HepG2 (cell line): ENCODE measurements at regions not wholly inside any gene's neighbourhood (a gene's known extent, or its start where the extent isn't known, plus 50 kb on each side); places are given as distances from the start of the nearest gene placed in this dataset.

ENCODE experiments used
- ATAC-seq: fragments of 200-7000 bp; cut with Tn5 transposase; 3 replicates; pipeline ENCODE4 v1.9.1; 2020; ENCODE audit warnings: mild to moderate bottlenecking, moderate library complexity
- BruUV-seq: library from RNA; stranded (reverse); fragments of 400-500 nt; replicated peaks from 2 replicates; lab custom pipeline; 2021; lab: Mats Ljungman, UMichigan
- CTCF ChIA-PET: fragments of 300-600 bp; formaldehyde crosslinking; extraction: SDS; loops from one replicate; lab custom pipeline; 2021; ENCODE audit warnings: low total read pairs, inconsistent platforms, low intra/inter-chr PET ratio; lab: Yijun Ruan, JAX
- POLR2A ChIA-PET: fragments of 350-600 bp; sonication (Branson Sonifier 250); formaldehyde crosslinking; loops from one replicate; lab custom pipeline; 2020; ENCODE audit warnings: antibody characterized with exemption, inconsistent platforms; lab: Yijun Ruan, JAX
- DNase-seq: peaks from one replicate; pipeline ENCODE4 v3.0.0-alpha.2; 2015; ENCODE audit warnings: low spot score
- FAIRE-seq: peaks from 3 replicates; lab custom pipeline; 2011; peaks lifted over from hg19 to GRCh38; lab: Jason Lieb, UNC
- H2AFZ ChIP-seq: one replicate; pipeline ENCODE4 v1.6.1; 2011; ENCODE audit warnings: low read length, inconsistent platforms
- H3K27ac ChIP-seq: fragments of 300-600 bp; 3 replicates; pipeline ENCODE4 v1.8.0; 2011; ENCODE audit warnings: mixed run types, mild to moderate bottlenecking, mixed read lengths, low read length, inconsistent platforms; ENCODE audit not compliant: insufficient read depth; ENCODE audit errors: extremely low read length
- H3K27me3 ChIP-seq, 2 experiments: fragments of 200-600 bp in 1 of 2; 2 replicates in 1 of 2; 3 replicates in 1 of 2; pipeline versions ENCODE4 v1.6.0 to v1.8.0; 2011; ENCODE audit warnings: low read length in 2 of 2, mild to moderate bottlenecking in 2 of 2, moderate library complexity in 2 of 2, inconsistent platforms in 1 of 2; ENCODE audit not compliant: insufficient read depth in 2 of 2, control insufficient read depth in 1 of 2
- H3K36me3 ChIP-seq, 2 experiments: fragments of 200-600 bp in 1 of 2; replicated peaks in 1 of 2; 2 replicates in 1 of 2; 3 replicates in 1 of 2; pipeline versions ENCODE4 v1.5.1 to v1.8.0; 2011; ENCODE audit warnings: low read length in 2 of 2, inconsistent platforms in 1 of 2; ENCODE audit not compliant: insufficient read depth in 2 of 2, control insufficient read depth in 1 of 2
- H3K4me1 ChIP-seq: 2 replicates; pipeline ENCODE4 v1.5.1; 2012; ENCODE audit warnings: low read length, inconsistent platforms; ENCODE audit not compliant: insufficient read depth
- H3K4me2 ChIP-seq: 2 replicates; pipeline ENCODE4 v1.6.0; 2011; ENCODE audit warnings: low read depth, low read length, inconsistent platforms
- H3K4me3 ChIP-seq, 3 experiments: fragments of 200-600 bp in 1 of 3; sonication (generic), shearing (Covaris generic) in 1 of 3; replicated peaks in 1 of 3; 2 replicates each; pipeline ENCODE4 v1.5.1; 2011 to 2016; ENCODE audit warnings: low read length in 3 of 3, inconsistent platforms in 2 of 3, low read depth in 2 of 3, mild to moderate bottlenecking in 2 of 3, control low read depth in 1 of 3, mixed read lengths in 1 of 3; ENCODE audit not compliant: insufficient read depth in 1 of 3
- H3K79me2 ChIP-seq: one replicate; pipeline ENCODE4 v1.6.1; 2011; ENCODE audit warnings: low read length, inconsistent platforms; ENCODE audit not compliant: insufficient read depth
- H3K9ac ChIP-seq: 2 replicates; pipeline ENCODE4 v1.6.0; 2011; ENCODE audit warnings: mild to moderate bottlenecking, low read depth, low read length, inconsistent platforms; ENCODE audit not compliant: insufficient read depth
- H3K9me3 ChIP-seq: 2 replicates; pipeline ENCODE4 v1.5.1; 2012; ENCODE audit warnings: mild to moderate bottlenecking, low read length
- H4K20me1 ChIP-seq: 2 replicates; pipeline ENCODE4 v1.6.0; 2011; ENCODE audit warnings: inconsistent platforms, mild to moderate bottlenecking, low read length, moderate library complexity; ENCODE audit not compliant: insufficient read depth
- CREB1 ChIP-seq, 2 experiments: fragments of 450-650 bp in 1 of 2; IDR thresholded peaks; 2 replicates each; pipeline ENCODE4 v1.6.1; 2016 to 2017; ENCODE audit warnings: control low read depth in 1 of 2, mild to moderate bottlenecking in 1 of 2, missing compliant biosample characterization in 1 of 2, missing genetic modification characterization in 1 of 2
- STAT5B ChIP-seq: sonication (generic); formaldehyde crosslinking; IDR thresholded peaks from 2 replicates; pipeline ENCODE4 v1.4.0; 2020; ENCODE audit warnings: missing genetic modification reagents
- TERF1 ChIP-seq: sonication (generic); formaldehyde crosslinking; IDR thresholded peaks from 2 replicates; pipeline ENCODE4 v1.8.0; 2022; ENCODE audit warnings: mild to moderate bottlenecking, missing genetic modification reagents, moderate library complexity
- ZNF629 ChIP-seq: sonication (generic); formaldehyde crosslinking; conservative IDR thresholded peaks from 2 replicates; pipeline ENCODE4 v1.5.0; 2020; ENCODE audit warnings: missing genetic modification reagents
- WGBS: methylation state at CpG from one replicate; pipeline ENCODE4 v1.1.6; 2017; ENCODE audit warnings: low lambda C conversion rate; 5-methylcytosine and 5-hydroxymethylcytosine counted together
- in situ Hi-C: cut with HindIII; loops from 2 replicates; pipeline ENCODE4 v1.10.0; 2017; ENCODE audit warnings: low pct_unique_long_range_greater_than_20kb; ENCODE audit not compliant: extremely low pct_ligation_motif_present
- intact Hi-C: fragments of 100-400 bp; cut with micrococcal nuclease; formaldehyde crosslinking; loops from one replicate; pipeline ENCODE4 v1.10.0; 2022; ENCODE audit not compliant: unreplicated experiment
- TF ChIP-seq, protein P1 (sequence below): IDR thresholded peaks from 2 replicates; pipeline ENCODE4 v1.6.1; 2016; ENCODE audit warnings: missing compliant biosample characterization, missing genetic modification reagents, borderline replicate concordance
- TF ChIP-seq, protein P2 (sequence below): sonication (generic); formaldehyde crosslinking; IDR thresholded peaks from 2 replicates; pipeline ENCODE4 v1.4.0; 2020; ENCODE audit warnings: missing genetic modification reagents
- TF ChIP-seq, protein P3 (sequence below): sonication (generic); formaldehyde crosslinking; IDR thresholded peaks from 2 replicates; pipeline ENCODE4 v1.5.1; 2020; ENCODE audit warnings: missing genetic modification reagents, mild to moderate bottlenecking, borderline replicate concordance
- TF ChIP-seq, protein P4 (sequence below): sonication (generic); formaldehyde crosslinking; IDR thresholded peaks from 2 replicates; pipeline ENCODE4 v1.4.0; 2020; ENCODE audit warnings: missing genetic modification reagents, borderline replicate concordance

DNA sequence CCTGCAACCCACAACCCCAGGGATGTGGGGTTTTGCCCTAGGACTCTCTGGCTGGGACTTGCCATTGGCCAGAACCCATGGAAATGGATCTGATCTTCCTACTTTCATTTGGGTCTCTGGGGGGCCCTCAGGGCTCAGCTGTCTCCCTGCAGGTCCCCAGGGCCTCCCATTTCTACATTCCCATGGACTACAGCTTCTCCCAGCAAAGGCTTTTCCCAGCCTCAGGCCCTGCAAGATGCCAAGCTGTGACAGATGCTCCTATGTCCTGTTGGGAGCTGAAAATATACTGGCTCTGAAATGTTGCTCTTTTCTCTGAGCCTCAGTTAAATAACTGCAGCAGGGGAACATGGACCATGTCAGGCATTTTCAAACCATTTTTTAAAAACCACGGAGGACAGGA, 99.5 kb upstream of the IGSF21 start:
- no peak for DNase-seq
- no TSS peak for BruUV-seq
- in situ Hi-C loops, result no loop called here
- Histone ChIP-seq H3K4me1 (no peaks in the 10 kb centered on the region), H3K27me3 (peaks cover 0 to 8% of the 10 kb centered on the region in 2 experiments; a peak in 2 of 5 replicates), H3K4me2 (no peak overlapping the region), H4K20me1 (no peaks in the 10 kb centered on the region), H3K36me3 (no peaks in the 10 kb centered on the region), H2AFZ (no peak overlapping the region), H3K4me3 (no peak overlapping the region), H3K9me3 (no peaks in the 10 kb centered on the region), H3K79me2 (no peaks in the 10 kb centered on the region), H3K27ac (no peak overlapping the region), H3K9ac (no peak overlapping the region)
- 0% methylated on average over 1 of the region's 1 CpG for WGBS
- intact Hi-C loops, result no loop called here
- no peak for FAIRE-seq
- ATAC-seq, result no peak
- POLR2A ChIA-PET, result no interaction called here
- CTCF ChIA-PET, result no interaction called here
- TF ChIP-seq, protein P1, sequence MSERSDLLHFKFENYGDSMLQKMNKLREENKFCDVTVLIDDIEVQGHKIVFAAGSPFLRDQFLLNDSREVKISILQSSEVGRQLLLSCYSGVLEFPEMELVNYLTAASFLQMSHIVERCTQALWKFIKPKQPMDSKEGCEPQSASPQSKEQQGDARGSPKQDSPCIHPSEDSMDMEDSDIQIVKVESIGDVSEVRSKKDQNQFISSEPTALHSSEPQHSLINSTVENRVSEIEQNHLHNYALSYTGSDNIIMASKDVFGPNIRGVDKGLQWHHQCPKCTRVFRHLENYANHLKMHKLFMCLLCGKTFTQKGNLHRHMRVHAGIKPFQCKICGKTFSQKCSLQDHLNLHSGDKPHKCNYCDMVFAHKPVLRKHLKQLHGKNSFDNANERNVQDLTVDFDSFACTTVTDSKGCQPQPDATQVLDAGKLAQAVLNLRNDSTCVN (CRISPR knock-in tag), result no peak
- TF ChIP-seq, protein P2, sequence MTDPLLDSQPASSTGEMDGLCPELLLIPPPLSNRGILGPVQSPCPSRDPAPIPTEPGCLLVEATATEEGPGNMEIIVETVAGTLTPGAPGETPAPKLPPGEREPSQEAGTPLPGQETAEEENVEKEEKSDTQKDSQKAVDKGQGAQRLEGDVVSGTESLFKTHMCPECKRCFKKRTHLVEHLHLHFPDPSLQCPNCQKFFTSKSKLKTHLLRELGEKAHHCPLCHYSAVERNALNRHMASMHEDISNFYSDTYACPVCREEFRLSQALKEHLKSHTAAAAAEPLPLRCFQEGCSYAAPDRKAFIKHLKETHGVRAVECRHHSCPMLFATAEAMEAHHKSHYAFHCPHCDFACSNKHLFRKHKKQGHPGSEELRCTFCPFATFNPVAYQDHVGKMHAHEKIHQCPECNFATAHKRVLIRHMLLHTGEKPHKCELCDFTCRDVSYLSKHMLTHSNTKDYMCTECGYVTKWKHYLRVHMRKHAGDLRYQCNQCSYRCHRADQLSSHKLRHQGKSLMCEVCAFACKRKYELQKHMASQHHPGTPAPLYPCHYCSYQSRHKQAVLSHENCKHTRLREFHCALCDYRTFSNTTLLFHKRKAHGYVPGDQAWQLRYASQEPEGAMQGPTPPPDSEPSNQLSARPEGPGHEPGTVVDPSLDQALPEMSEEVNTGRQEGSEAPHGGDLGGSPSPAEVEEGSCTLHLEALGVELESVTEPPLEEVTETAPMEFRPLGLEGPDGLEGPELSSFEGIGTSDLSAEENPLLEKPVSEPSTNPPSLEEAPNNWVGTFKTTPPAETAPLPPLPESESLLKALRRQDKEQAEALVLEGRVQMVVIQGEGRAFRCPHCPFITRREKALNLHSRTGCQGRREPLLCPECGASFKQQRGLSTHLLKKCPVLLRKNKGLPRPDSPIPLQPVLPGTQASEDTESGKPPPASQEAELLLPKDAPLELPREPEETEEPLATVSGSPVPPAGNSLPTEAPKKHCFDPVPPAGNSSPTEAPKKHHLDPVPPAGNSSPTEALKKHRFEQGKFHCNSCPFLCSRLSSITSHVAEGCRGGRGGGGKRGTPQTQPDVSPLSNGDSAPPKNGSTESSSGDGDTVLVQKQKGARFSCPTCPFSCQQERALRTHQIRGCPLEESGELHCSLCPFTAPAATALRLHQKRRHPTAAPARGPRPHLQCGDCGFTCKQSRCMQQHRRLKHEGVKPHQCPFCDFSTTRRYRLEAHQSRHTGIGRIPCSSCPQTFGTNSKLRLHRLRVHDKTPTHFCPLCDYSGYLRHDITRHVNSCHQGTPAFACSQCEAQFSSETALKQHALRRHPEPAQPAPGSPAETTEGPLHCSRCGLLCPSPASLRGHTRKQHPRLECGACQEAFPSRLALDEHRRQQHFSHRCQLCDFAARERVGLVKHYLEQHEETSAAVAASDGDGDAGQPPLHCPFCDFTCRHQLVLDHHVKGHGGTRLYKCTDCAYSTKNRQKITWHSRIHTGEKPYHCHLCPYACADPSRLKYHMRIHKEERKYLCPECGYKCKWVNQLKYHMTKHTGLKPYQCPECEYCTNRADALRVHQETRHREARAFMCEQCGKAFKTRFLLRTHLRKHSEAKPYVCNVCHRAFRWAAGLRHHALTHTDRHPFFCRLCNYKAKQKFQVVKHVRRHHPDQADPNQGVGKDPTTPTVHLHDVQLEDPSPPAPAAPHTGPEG (CRISPR knock-in tag), result no peak
- TF ChIP-seq ZNF629 (CRISPR knock-in tag) (no peak), TERF1 (CRISPR knock-in tag) (no peak), CREB1 (IDR thresholded peaks at IDR 0.05) (no peak), CREB1 (CRISPR knock-in tag; IDR thresholded peaks at IDR 0.05) (no peak), STAT5B (CRISPR knock-in tag) (no peak)
- TF ChIP-seq, protein P3, sequence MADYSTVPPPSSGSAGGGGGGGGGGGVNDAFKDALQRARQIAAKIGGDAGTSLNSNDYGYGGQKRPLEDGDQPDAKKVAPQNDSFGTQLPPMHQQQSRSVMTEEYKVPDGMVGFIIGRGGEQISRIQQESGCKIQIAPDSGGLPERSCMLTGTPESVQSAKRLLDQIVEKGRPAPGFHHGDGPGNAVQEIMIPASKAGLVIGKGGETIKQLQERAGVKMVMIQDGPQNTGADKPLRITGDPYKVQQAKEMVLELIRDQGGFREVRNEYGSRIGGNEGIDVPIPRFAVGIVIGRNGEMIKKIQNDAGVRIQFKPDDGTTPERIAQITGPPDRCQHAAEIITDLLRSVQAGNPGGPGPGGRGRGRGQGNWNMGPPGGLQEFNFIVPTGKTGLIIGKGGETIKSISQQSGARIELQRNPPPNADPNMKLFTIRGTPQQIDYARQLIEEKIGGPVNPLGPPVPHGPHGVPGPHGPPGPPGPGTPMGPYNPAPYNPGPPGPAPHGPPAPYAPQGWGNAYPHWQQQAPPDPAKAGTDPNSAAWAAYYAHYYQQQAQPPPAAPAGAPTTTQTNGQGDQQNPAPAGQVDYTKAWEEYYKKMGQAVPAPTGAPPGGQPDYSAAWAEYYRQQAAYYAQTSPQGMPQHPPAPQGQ (CRISPR knock-in tag), result no peak
- TF ChIP-seq, protein P4, sequence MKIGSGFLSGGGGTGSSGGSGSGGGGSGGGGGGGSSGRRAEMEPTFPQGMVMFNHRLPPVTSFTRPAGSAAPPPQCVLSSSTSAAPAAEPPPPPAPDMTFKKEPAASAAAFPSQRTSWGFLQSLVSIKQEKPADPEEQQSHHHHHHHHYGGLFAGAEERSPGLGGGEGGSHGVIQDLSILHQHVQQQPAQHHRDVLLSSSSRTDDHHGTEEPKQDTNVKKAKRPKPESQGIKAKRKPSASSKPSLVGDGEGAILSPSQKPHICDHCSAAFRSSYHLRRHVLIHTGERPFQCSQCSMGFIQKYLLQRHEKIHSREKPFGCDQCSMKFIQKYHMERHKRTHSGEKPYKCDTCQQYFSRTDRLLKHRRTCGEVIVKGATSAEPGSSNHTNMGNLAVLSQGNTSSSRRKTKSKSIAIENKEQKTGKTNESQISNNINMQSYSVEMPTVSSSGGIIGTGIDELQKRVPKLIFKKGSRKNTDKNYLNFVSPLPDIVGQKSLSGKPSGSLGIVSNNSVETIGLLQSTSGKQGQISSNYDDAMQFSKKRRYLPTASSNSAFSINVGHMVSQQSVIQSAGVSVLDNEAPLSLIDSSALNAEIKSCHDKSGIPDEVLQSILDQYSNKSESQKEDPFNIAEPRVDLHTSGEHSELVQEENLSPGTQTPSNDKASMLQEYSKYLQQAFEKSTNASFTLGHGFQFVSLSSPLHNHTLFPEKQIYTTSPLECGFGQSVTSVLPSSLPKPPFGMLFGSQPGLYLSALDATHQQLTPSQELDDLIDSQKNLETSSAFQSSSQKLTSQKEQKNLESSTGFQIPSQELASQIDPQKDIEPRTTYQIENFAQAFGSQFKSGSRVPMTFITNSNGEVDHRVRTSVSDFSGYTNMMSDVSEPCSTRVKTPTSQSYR, result no peak
